Nephron (organoid): ENCODE measurements at regions not wholly inside any gene's neighbourhood (a gene's known extent, or its start where the extent isn't known, plus 50 kb on each side); places are given as distances from the start of the nearest gene placed in this dataset.

ENCODE experiments used
- H3K27ac Mint-ChIP-seq, 3 experiments: 2 replicates each; pipeline ENCODE4 v1.8.0; 2020; ENCODE audit warnings: mixed read lengths in 3 of 3, mild to moderate bottlenecking in 2 of 3, moderate library complexity in 1 of 3
- H3K27me3 Mint-ChIP-seq: 2 replicates; pipeline ENCODE4 v1.8.0; 2021; ENCODE audit warnings: low read depth, mild to moderate bottlenecking, moderate library complexity, mixed read lengths
- H3K36me3 Mint-ChIP-seq: 2 replicates; pipeline ENCODE4 v1.8.0; 2020; ENCODE audit warnings: low read depth, mixed read lengths
- H3K4me1 Mint-ChIP-seq: 2 replicates; pipeline ENCODE4 v1.8.0; 2020; ENCODE audit warnings: mixed read lengths
- H3K4me3 Mint-ChIP-seq, 3 experiments: 2 replicates each; pipeline ENCODE4 v1.8.0; 2020; ENCODE audit warnings: mild to moderate bottlenecking in 3 of 3, mixed read lengths in 3 of 3, moderate library complexity in 2 of 3
- H3K9me3 Mint-ChIP-seq: 2 replicates; pipeline ENCODE4 v1.8.0; 2020; ENCODE audit warnings: mixed read lengths
- CTCF ChIP-seq, 3 experiments: fragments of 200-600 bp; sonication (generic); IDR thresholded peaks; one replicate each; pipeline ENCODE4 v1.5.0; 2021; ENCODE audit warnings: antibody characterized with exemption in 3 of 3; ENCODE audit not compliant: unreplicated experiment in 3 of 3

GRCh38 chr1:189819751-189820150 lies 657.9 kb downstream of the BRINP3 start:
- no peak for TF ChIP-seq CTCF (IDR thresholded peaks at IDR 0.05; ENCODE audit: unreplicated experiment in 3 of 3)
- H3K27ac Mint-ChIP-seq = no peak overlapping the region
- H3K4me1 Mint-ChIP-seq = no peaks in the 10 kb centered on the region
- no peaks in the 10 kb centered on the region for H3K36me3 Mint-ChIP-seq
- no peak overlapping the region for H3K4me3 Mint-ChIP-seq
- H3K27me3 Mint-ChIP-seq = no peaks in the 10 kb centered on the region
- H3K9me3 Mint-ChIP-seq = peaks cover 2% of the 10 kb centered on the region

GRCh38 chr1:189821833-189822232 lies 655.8 kb downstream of the BRINP3 start:
- Mint-ChIP-seq H3K9me3 (peaks cover 2% of the 10 kb centered on the region), H3K27ac (no peak overlapping the region), H3K4me1 (no peaks in the 10 kb centered on the region)

GRCh38 chr1:189834813-189835212 lies 642.9 kb downstream of the BRINP3 start:
- Mint-ChIP-seq H3K4me3 (no peak overlapping the region), H3K27me3 (no peaks in the 10 kb centered on the region), H3K4me1 (no peaks in the 10 kb centered on the region), H3K27ac (no peak overlapping the region), H3K9me3 (no peaks in the 10 kb centered on the region), H3K36me3 (no peaks in the 10 kb centered on the region)
- TF ChIP-seq CTCF (IDR thresholded peaks at IDR 0.05; ENCODE audit: unreplicated experiment in 3 of 3) = no peak

More at GRCh38 chr1:189821833-189822232, 655.8 kb downstream of the BRINP3 start:
- Mint-ChIP-seq H3K27me3 (no peaks in the 10 kb centered on the region), H3K36me3 (no peaks in the 10 kb centered on the region), H3K4me3 (no peak overlapping the region)
- TF ChIP-seq CTCF (IDR thresholded peaks at IDR 0.05; ENCODE audit: unreplicated experiment in 3 of 3) = no peak

GRCh38 chr1:189847613-189848012 lies 630.1 kb downstream of the BRINP3 start:
- Mint-ChIP-seq H3K27ac (no peak overlapping the region), H3K9me3 (no peaks in the 10 kb centered on the region), H3K4me1 (no peaks in the 10 kb centered on the region)

GRCh38 chr1:189851806-189852367 lies 625.8 kb downstream of the BRINP3 start:
- Mint-ChIP-seq H3K36me3 (no peaks in the 10 kb centered on the region), H3K4me3 (no peak overlapping the region), H3K27me3 (no peaks in the 10 kb centered on the region), H3K27ac (no peak overlapping the region), H3K9me3 (peaks cover 9% of the 10 kb centered on the region), H3K4me1 (no peaks in the 10 kb centered on the region)
- no peak for TF ChIP-seq CTCF (IDR thresholded peaks at IDR 0.05; ENCODE audit: unreplicated experiment in 3 of 3)

More at GRCh38 chr1:189847613-189848012, 630.1 kb downstream of the BRINP3 start:
- no peak for TF ChIP-seq CTCF (IDR thresholded peaks at IDR 0.05; ENCODE audit: unreplicated experiment in 3 of 3)
- Mint-ChIP-seq H3K27me3 (no peaks in the 10 kb centered on the region), H3K36me3 (no peaks in the 10 kb centered on the region), H3K4me3 (no peak overlapping the region)

- Mint-ChIP-seq H3K9me3 (peaks cover 16% of the 10 kb centered on the region), H3K36me3 (no peaks in the 10 kb centered on the region), H3K27ac (no peak overlapping the region), H3K27me3 (no peaks in the 10 kb centered on the region), H3K4me3 (no peak overlapping the region), H3K4me1 (no peaks in the 10 kb centered on the region)
- TF ChIP-seq CTCF (IDR thresholded peaks at IDR 0.05; ENCODE audit: unreplicated experiment in 3 of 3) = peak in 2 of 3 experiments; percentile 18 to 31
These were observed 618.2 kb downstream of the BRINP3 start for GRCh38 chr1:189859385-189859977.
